Stimulated activated CD4-positive, alpha-beta T cell treated with anti-CD3 and anti-CD28 coated beads, Interleukin-15, amount 100 ng/mL, for 24 hours (primary cell): ENCODE measurements at regions not wholly inside any gene's neighbourhood (a gene's known extent, or its start where the extent isn't known, plus 50 kb on each side); places are given as distances from the start of the nearest gene placed in this dataset.
"Not testable (repeated sequence)": the region's sequence is repeated elsewhere in the genome, so short reads cannot be mapped to it uniquely, and the experiment has no call there.

Experiments
- DNase-seq: peaks from one replicate; pipeline ENCODE4 v3.0.0-alpha.2; 2020

DNA sequence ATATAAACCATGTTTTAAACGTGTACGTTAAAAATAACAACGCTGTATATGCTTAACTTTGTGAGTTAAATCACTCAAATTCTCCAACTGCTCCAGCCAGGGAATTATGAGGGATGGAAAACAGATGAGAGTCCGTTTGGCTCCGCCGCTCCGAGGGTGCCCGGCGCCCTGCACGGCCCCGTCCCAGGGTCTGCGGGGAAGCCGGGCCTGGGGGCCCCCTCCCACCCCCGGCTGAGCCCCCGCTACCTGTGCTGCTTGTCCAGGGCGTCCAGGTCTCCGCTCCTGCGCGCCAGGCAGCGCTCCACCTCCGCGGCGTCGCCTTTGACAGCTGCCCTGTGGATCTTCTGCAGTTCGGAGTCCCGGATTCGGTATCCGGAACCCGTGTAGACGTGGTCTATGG, 415.5 kb downstream of the FOXD4L4 start:
- DNase-seq = not testable (repeated sequence)

DNA sequence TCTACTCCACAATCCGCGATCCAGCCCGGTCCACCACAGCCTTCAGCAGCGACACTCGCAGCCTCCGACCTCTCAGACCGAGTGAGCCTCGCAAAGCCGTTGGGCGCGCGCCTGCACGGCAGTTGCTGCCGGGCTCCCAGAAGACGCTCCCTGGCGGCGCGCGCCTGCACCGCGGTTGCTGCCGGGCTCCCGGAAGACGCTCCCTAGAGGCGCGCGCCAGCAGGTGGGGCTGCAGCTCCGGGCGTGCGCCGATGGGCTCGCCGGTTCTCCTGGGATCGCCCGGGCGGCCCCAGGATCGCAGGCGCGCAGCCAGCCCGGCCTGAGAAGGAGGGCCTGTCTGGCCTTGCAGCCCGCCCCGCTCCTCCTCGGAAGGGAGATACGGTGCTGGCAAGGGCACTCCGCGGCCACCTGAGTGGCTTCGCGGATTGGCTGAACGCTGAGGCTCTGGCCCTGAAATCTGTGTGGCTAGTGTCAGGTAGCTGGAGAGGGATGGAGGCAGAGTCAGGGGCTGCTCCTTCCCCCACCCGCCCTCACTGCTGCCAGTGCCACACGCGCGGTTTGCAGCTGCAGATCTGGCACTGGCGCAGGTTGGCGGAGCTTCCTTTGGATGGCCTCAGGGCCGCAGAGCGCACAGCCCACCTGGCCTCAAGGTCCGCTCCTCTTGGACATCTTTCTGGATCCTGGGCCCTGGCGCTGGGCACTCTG, 416.2 kb downstream of the FOXD4L4 start:
- peak; percentile 73 for DNase-seq

DNA sequence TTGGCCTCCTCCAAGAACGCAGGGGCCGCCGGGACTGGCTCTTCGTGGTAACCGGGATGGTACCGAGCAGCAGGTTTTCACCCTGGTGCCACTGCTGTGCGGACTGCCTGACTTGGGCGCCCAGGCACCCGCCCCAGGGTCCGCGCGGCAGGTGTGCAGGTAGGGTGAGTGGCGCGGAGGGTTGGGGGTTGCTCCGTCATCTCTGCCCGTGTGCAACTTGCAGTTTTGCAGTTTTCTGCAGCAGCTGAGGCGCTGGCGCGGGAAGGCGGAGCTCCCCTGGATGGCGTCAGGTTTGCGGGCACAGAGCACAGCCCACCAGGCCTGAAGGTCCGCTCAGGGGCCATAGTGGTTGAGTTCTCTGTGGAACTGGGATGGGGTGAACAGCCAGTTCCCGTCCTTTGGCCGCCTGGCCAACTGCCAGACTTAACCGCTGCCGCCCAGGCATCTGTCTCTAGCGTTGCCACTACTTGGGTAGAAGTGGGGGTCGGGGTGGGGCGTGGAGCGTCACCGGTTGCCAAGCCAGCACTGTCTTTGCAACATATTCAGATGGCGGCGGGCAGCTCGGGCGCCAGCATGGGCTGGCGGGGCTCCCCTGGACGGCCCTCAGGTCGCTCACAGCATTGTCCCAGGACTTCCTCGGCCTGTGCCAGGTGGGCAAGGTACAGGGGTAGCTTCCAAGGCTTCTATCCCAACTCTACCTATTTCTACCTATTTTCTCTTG, 417.2 kb downstream of the FOXD4L4 start:
- peak; percentile 5 for DNase-seq

DNA sequence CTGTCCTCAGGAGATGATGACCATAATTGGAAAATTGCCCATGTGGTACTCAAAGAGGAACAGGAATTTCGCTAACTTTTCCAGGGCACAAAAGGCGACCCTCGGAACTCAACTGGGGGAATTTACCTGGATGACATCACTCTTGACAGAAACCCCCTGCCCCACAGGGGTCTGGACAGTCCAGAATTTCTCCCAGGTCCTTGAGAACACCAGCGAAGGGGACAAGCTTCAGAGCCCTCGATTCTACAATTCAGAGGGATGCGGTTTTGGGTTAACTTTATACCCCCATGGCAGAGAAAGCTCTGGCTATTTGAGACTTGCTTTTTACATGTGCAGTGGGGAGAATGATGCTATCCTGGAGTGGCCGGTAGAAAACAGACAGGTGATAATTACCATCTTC, 445.4 kb downstream of the FOXD4L4 start:
- DNase-seq = not testable (repeated sequence)

DNA sequence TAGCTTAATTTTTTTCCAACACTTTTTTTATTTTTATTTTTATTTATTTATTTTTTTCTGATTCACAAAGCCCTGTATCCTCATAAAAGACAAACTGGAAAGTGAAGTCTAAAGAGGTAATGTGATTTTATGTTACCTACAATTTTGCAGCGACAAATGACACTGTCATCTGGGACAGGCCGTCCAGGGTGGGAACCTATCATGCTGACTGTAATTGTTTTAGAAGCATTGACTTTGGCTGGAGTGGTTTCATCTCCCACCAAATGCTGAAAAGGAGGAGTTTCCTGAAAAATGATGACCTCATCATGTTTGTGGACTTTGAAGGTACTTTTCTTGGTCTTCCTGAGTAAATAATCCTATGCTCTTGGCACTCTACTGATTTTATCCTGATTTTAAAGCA, 446.7 kb downstream of the FOXD4L4 start:
- not testable (repeated sequence) for DNase-seq

DNA sequence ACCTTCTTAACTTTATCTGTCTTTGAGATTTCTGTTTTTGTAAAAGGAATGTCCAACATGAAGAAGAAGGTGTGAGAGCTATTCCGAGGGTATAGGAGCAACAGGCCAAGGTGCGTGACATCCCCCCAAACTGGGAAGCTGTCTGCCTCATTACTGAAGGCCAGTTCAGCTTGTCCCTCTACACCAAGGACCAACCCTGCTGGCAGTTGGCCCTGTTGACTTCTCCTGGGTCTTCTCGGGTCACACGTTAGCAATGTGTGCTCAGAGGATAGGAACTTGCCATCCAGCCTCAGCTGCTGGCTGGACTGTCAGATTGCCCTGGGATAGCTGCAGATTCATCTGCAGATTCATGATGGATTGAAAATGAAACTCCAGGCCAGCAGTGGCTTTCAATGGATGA, 460.3 kb downstream of the FOXD4L4 start:
- DNase-seq = not testable (repeated sequence)

DNA sequence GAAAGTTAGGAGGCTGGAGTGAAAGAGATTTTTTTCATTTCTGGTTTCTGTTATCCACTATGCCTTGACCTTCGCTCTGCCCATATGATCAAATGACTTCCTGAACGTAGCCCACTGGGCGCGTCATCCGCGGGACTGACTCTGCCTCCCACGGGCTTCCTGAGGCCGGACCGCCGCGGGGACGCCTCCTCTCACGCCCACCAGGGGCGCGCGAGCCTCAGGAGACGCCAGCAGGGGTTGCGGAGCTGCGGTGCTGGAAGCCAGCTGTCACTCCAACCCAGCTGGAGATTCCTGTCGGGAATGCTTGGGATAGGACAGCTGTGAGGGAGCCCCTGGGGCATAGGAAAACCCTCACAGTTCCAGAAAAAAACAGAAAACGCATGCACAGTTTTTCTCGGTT, 461.5 kb downstream of the FOXD4L4 start:
- not testable (repeated sequence) for DNase-seq

DNA sequence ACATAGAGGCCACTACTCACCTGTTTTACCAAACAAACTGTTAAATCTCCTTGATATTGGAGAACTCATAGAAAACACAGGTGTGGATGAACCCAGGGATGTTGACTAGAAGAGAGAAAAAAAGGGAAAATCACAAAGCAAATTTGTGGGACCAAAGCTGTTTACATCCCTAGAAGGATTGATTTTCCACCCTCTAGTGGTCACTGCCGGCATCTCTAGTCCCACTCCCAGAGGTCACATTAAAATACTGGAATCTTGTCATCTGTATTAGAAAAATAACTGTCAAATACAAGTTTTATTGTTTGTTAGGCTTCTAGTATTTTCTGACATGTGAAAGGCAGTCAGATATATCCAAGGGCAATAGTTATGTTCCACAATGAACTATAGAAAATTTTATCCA, 469.7 kb downstream of the FOXD4L4 start:
- not testable (repeated sequence) for DNase-seq

DNA sequence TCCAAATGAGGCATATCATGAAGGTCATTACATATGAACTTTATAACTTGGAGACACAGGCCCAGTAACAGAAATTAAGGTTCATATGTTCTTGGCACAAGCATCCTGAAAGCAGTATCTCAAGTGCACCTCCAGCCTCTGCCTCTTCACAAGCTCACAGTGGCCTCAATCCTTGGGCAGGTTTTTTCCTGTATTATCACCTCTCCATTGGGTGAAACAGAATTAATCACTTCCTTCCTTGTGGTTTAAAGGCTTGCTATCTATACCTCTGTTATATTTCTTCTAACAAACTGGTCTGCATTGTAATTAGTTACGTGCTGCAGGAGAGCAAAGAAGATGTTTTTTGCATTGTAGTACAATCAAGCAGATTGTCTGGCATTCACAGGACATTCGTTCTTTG, 471.0 kb downstream of the FOXD4L4 start:
- DNase-seq = not testable (repeated sequence)

DNA sequence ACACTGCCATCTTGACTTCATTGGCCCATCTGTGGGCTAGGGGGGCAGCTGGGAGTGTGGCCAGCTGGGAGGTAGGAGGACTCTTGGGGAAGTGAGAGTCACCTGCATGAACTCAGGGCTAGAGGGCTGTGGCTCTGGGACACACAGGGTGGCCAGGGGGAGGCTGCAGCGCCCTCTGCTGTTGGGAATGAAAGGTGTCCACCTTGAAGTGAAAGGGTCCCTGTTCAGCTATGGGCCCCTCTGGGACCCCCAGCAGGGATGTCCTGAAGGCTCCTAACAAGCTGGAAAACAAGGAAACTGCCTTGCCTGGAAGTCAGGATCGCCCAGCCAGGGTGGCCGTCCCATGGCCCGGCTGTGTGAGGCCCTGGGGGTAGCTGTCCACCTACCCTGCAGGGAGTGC, 507.8 kb downstream of the FOXD4L4 start:
- not testable (repeated sequence) for DNase-seq

DNA sequence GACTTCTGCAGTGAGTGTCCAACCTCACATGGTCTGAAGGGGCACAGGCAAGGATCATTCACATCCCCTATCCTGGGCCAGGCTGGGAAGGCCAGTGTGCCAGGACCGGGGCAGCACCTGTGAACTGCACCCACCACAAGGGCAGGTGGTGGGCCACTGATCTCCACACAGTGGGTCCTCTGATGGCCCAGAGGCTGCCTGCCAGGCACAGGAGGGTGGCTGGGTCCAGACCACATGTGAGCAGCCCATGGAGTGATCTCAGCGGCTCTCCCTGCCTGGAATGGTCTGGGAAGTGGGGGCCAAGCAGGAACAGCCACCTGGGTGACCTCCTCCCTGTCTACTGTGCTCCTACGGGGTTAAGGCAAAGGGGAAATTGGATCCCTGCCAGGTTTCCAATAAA, 508.5 kb downstream of the FOXD4L4 start:
- DNase-seq = not testable (repeated sequence)

DNA sequence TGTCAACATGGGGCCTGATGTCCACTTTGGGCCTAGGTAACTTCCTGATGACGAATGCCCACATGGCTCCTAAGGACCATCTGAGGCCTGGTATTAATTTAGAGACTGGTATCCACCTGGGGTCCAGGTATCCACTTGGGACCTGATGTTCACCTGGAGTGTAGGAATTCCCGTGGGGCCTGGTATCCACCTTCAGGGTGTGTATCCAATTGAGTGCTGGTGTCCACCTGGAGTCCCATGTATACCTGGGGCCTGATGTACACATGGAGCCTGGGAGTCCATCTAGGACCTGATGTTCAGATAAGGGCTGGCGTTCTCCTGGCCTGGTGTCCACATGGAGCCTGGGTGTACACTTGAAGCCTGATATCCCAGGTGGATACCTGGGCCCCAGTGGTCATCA, 520.6 kb downstream of the FOXD4L4 start:
- DNase-seq = not testable (repeated sequence)

DNA sequence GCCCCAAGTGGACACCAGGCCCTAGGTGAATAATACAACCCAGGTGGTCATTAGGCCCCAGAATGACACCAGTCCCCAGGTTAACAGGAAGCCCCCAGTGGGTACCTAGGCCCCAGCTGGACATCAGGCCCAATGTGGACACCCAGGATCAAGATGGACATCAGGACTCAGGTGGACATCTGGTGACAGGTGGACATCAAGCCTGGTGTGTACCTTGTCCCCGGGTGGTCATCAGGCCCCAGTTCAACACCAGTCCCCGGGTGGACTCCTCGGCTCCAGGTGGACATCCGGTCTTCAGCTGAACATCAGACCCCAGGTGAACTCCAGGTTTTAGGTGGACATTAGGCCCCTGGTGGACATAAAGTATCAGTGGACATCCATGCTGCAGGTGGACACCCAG, 524.6 kb downstream of the FOXD4L4 start:
- DNase-seq = not testable (repeated sequence)

DNA sequence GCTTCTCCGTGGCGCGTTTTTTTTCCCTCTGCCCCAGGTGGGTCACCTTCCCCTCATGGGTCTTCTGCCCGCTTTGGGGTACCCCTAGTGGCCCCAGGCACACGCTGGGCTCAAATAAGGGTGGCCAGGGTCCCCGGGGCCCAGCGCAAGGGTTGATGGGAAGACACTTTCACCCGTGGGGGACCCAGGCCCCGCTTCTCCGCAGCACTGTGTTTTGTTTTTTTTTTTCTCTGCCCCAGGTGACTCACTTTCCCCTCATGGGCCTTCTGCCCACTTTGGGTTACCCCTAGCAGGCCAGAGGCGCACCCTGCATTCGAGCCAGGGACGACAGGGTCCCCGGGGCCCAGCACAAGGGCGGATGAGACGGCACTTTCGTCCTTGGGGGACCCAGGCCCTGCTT, 526.7 kb downstream of the FOXD4L4 start:
- not testable (repeated sequence) for DNase-seq

DNA sequence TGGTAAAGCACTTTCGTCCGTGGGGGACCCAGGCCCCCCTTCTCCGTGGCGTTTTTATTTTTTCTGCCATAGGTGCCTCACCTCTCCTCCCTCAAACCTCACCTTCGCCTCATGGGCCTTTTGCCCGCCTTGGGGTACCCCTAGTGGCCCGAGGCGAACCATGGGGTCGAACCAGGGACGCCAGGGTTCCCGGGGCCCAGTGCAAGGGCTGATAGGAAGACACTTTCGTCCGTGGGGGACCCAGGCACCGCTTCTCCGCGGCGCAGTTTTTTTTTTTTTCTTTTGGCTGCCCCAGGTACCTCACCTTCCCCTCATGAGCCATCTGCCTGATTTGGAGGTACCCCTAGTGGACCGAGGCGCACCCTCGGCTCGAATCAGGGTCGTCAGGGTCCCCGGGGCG, 527.8 kb downstream of the FOXD4L4 start:
- DNase-seq = not testable (repeated sequence)

DNA sequence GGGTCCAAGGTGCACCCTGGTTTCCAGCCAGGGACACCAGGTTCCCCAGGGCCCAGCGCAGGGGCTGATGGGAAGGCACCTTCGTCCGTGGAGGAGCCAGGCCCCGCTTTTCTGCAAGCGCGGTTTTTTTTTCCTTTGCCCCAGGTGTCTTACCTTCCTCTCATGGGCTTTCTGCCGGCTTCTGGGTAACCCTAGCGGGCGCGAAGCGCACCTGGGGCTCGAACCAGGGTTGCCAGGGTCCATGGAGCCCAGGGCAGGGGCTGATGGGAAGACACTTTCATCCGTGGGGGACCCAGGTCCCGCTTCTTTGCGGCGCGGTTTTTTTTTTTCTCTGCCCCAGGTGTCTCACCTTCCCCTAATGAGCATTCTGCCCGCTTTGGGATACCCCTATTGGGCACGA, 529.3 kb downstream of the FOXD4L4 start:
- peak; percentile 12 for DNase-seq

DNA sequence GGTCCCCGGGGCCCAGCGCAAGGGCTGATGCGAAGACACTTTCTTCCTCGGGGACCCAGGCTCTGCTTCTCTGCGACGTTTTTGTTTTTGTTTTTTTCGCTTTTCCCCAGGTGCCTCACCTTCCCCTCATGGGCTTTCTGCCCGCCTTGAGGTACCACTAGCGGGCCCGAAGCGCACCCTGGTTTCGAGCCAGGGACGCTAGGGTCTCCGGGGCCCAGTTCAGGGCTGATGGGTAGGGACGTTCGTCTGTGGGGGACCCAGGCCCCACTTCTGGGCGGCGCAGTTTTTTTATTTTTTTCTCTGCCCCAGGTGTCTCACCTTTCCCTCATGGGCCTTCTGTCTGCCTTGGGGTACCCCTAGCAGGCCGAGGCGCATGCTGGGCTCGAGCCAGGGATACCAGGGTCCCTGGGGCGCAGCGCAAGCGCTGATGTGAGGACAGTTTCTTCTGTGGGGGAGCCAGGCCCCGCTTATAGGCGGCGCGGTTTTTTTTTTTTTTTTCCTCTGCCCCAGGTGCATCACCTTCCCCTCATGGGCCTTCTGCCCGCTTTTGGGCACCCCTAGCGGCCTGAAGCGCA, 530.0 kb downstream of the FOXD4L4 start:
- not testable (repeated sequence) for DNase-seq

DNA sequence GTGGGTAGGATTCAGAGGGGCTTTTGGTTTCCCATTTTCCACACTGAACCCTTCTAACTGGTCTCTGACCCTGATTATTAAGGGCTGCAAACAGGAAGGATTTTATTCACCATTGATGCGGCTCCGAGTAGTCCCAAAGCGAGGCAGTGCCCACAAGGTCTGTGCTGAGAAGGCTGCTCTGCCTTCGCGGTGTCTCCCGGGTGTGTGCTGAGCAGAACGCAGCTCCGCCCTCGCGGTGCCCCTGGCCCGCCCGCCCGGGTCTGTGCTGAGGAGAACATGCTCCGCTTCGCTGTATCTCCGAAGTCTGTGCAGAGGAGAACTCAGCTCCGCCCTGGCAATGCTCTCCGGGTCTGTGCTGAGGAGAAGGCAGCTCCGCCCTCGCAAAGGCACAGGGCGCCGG, 530.7 kb downstream of the FOXD4L4 start:
- peak; percentile 35 for DNase-seq

DNA sequence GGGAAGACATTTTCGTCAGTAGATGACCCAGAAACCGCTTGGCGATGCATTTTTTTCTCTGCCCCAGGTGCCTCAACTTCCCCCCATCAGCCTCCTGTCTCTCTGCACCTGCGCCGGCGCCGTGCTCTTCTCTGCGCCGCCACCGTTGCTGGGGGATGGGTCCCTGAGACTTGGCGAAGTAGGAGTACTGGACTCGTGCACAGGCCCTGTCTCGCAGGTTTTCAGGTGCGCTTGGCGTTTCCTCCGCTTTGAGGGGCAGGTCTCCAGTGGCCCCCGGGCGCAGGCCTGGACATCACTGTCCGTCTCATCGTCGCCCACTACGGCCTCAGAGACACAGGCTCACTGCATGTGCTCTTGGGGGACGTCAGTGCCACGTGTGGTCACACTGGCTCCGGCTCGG, 532.1 kb downstream of the FOXD4L4 start:
- DNase-seq = not testable (repeated sequence)

DNA sequence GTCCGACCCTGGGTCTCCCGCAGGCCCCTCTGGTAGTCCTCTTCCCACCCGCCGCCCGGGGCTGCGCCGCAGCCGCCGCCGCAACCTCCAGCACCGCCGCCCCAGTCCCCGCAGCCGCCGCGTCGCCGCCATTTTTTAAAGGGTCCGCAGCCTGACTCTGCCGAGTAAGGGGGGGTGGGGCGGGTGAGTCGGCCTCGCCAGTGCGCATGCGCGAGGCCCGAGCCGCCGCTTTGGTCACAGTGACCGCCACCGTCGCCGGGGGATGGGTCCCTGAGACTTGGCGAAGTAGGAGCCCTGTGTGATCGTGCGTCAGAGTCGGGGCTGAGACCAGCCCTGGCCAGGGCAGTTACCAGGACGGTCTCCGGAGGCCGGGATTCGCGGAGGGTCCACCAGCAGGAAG, 532.8 kb downstream of the FOXD4L4 start:
- DNase-seq = peak; percentile 80

DNA sequence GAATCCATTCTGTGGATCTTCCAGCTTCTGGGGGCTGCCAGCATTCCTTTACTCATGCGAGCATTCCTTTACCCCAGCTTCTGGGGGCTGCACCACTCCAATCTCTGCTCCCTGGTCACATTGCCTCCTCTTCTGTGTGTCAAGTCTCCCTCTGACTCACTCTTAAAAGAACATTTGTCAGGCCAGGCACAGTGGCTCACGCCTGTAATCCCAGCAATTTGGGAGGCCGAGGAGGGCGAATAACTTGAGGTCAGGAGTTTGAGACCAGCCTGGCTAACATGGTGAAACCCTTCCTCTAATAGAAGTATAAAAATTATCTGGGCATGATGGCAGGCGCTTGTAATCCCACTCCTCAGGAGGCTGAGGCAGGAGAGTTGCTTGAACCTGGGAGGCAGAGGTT, 541.9 kb downstream of the FOXD4L4 start:
- DNase-seq = not testable (repeated sequence)
